HG03354 (cell line): ENCODE measurements at regions not wholly inside any gene's neighbourhood (a gene's known extent, or its start where the extent isn't known, plus 50 kb on each side); places are given as distances from the start of the nearest gene placed in this dataset.

ENCODE experiments used
- ATAC-seq: cut with Tn5 transposase; IDR thresholded peaks from one replicate; pipeline ENCODE4 v1.9.1; 2021; ENCODE audit warnings: mild to moderate bottlenecking; ENCODE audit not compliant: unreplicated experiment, poor library complexity, severe bottlenecking

GRCh38 chr13:68996668-68997025 lies 1111.0 kb upstream of the ATXN8OS start:
- no peak for ATAC-seq

GRCh38 chr13:68995972-68996667 lies 1111.5 kb upstream of the ATXN8OS start:
- ATAC-seq = no peak

GRCh38 chr13:68993154-68993553 lies 1114.5 kb upstream of the ATXN8OS start:
- no peak for ATAC-seq

GRCh38 chr13:68988176-68988575 lies 1119.5 kb upstream of the ATXN8OS start:
- no peak for ATAC-seq

- no peak for ATAC-seq
These were observed 1120.0 kb upstream of the ATXN8OS start for GRCh38 chr13:68987585-68987984.

GRCh38 chr13:68984688-68985319 lies 1122.8 kb upstream of the ATXN8OS start:
- ATAC-seq = no peak

GRCh38 chr13:68982961-68983619 lies 1124.5 kb upstream of the ATXN8OS start:
- ATAC-seq = no peak

- ATAC-seq = no peak
These were observed 1131.3 kb upstream of the ATXN8OS start for GRCh38 chr13:68976287-68976686.

GRCh38 chr13:68970532-68970931 lies 1137.1 kb upstream of the ATXN8OS start:
- ATAC-seq = no peak

GRCh38 chr13:68948586-68948985 lies 1159.0 kb upstream of the ATXN8OS start:
- no peak for ATAC-seq

GRCh38 chr13:68944272-68944671 lies 1163.4 kb upstream of the ATXN8OS start:
- no peak for ATAC-seq

GRCh38 chr13:68940049-68940448 lies 1167.6 kb upstream of the ATXN8OS start:
- ATAC-seq = no peak

- no peak for ATAC-seq
These were observed 1169.0 kb upstream of the ATXN8OS start for GRCh38 chr13:68938639-68939038.

- ATAC-seq = no peak
These were observed 1178.4 kb upstream of the ATXN8OS start for GRCh38 chr13:68929075-68929745.

GRCh38 chr13:68927387-68928026 lies 1180.1 kb upstream of the ATXN8OS start:
- ATAC-seq = no peak

GRCh38 chr13:68923995-68924394 lies 1183.6 kb upstream of the ATXN8OS start:
- no peak for ATAC-seq

- no peak for ATAC-seq
These were observed 1198.7 kb upstream of the ATXN8OS start for GRCh38 chr13:68908879-68909278.

- ATAC-seq = no peak
These were observed 1202.4 kb upstream of the ATXN8OS start for GRCh38 chr13:68905186-68905585.

- no peak for ATAC-seq
These were observed 1210.2 kb upstream of the ATXN8OS start for GRCh38 chr13:68897331-68897928.

- no peak for ATAC-seq
These were observed 1211.9 kb upstream of the ATXN8OS start for GRCh38 chr13:68895696-68896095.
